ENCODE measurements at regions not wholly inside any gene's neighbourhood (a gene's known extent, or its start where the extent isn't known, plus 50 kb on each side); places are given as distances from the start of the nearest gene placed in this dataset.

- CTCF ChIA-PET (ENCODE audit: partially characterized antibody), result interaction anchor here (0.6 to 3.5 kb wide), 2 partner anchors 45 to 454 kb away, joined by 6 to 14 read pairs; no protein-coding TSS in a partner anchor
- Histone ChIP-seq H4K20me1 (replicated peaks in 1 of 2; ENCODE audit: control insufficient read depth in 1 of 2, insufficient read depth in 2 of 2, low read length in 2 of 2) (no peaks in the 10 kb centered on the region), H2BK15ac (ENCODE audit: low read length) (no peak overlapping the region), H3K23me2 (ENCODE audit: low read depth, low read length) (no peaks in the 10 kb centered on the region), H3K36me3 (ENCODE audit: control insufficient read depth in 2 of 4, insufficient read depth in 4 of 4, low read length in 3 of 4) (no peaks in the 10 kb centered on the region; a peak in 1 of 8 replicates), H2AFZ (ENCODE audit: low read length) (no peak overlapping the region), H4K5ac (ENCODE audit: insufficient read length, low read depth, low read length) (no peak overlapping the region), H2BK120ac (replicated peaks; ENCODE audit: low read depth, low read length) (no peak overlapping the region), H2BK12ac (ENCODE audit: low read depth, low read length) (no peak overlapping the region), H3K9me3 (ENCODE audit: insufficient read depth in 2 of 2, low read depth in 1 of 2, low read length in 1 of 2) (no peaks in the 10 kb centered on the region), H2BK20ac (ENCODE audit: low read length) (no peak overlapping the region), H2BK5ac (ENCODE audit: low read depth, low read length) (no peak overlapping the region), H3K27me3 (replicated peaks in 1 of 4; ENCODE audit: control insufficient read depth in 3 of 4, extremely low read depth in 1 of 4, insufficient read depth in 3 of 4, low read length in 3 of 4) (no peaks in the 10 kb centered on the region), H3K56ac (replicated peaks; ENCODE audit: insufficient read length, low read depth, low read length) (no peak overlapping the region), H3K14ac (ENCODE audit: insufficient read length) (no peak overlapping the region), H3K79me1 (ENCODE audit: low read depth, low read length) (no peaks in the 10 kb centered on the region), H3K9ac (replicated peaks in 1 of 4; ENCODE audit: extremely low read depth in 1 of 4, low read depth in 3 of 4, low read length in 3 of 4) (no peak overlapping the region), H3K23ac (ENCODE audit: insufficient read length) (no peak overlapping the region), H3K4ac (replicated peaks; ENCODE audit: insufficient read length, low read depth, low read length) (no peak overlapping the region), H3K4me3 (ENCODE audit: extremely low read depth in 1 of 4, insufficient read depth in 2 of 4, low read depth in 3 of 4, low read length in 4 of 4) (no peak overlapping the region), H4K91ac (replicated peaks; ENCODE audit: insufficient read length, low read length) (no peak overlapping the region), H3K27ac (ENCODE audit: low read depth, low read length) (no peak overlapping the region), H3K18ac (ENCODE audit: extremely low read depth, low read length) (no peak overlapping the region), H3K79me2 (ENCODE audit: control insufficient read depth in 1 of 2, insufficient read depth in 2 of 2, low read length in 2 of 2) (no peaks in the 10 kb centered on the region), H3K4me1 (replicated peaks in 1 of 4; ENCODE audit: control insufficient read depth in 3 of 4, insufficient read depth in 4 of 4, low read length in 3 of 4) (peaks cover 0 to 3% (median 1%) of the 10 kb centered on the region in 4 experiments; a peak in 3 of 7 replicates), H2AK5ac (ENCODE audit: low read depth, low read length) (no peak overlapping the region), H3K4me2 (ENCODE audit: insufficient read depth in 1 of 2, low read depth in 2 of 2, low read length in 2 of 2) (no peak overlapping the region), H4K8ac (ENCODE audit: extremely low read depth, insufficient read depth, low read length) (no peak overlapping the region)
- no peak for FAIRE-seq
- POLR2A ChIA-PET (ENCODE audit: partially characterized antibody), result interaction anchor here (0.6 kb wide), 1 partner anchor 72 kb away, joined by 3 read pairs; no protein-coding TSS in a partner anchor
- DNase-seq (ENCODE audit: low read depth in 1 of 2, low spot score in 2 of 2), result no peak
- 86% methylated on average over 5 of the region's 5 CpGs; no CpG with 5 or more reads in 1 of the 2 experiments for WGBS, 2 experiments (ENCODE audit: extremely low coverage in 1 of 2, insufficient coverage in 1 of 2, insufficient read length in 1 of 2, insufficient replicate concordance in 2 of 2, low coverage in 1 of 2, low lambda C conversion rate in 2 of 2, missing lambda C conversion rate in 1 of 2)
- no peak for TF ChIP-seq GABPA (IDR thresholded peaks at IDR 0.05; ENCODE audit: borderline replicate concordance, insufficient read depth, low read length)
- TF ChIP-seq SP4 (IDR thresholded peaks at IDR 0.05; ENCODE audit: low read length), result no peak
- TF ChIP-seq ASH2L (IDR thresholded peaks at IDR 0.05; ENCODE audit: low read length), result no peak
- no peak for TF ChIP-seq BRCA1 (IDR thresholded peaks at IDR 0.05; ENCODE audit: low read depth, low read length)
- TF ChIP-seq PHF8 (conservative IDR thresholded peaks at IDR 0.05; ENCODE audit: low read depth, low read length), result no peak
- TF ChIP-seq E2F6 (IDR thresholded peaks at IDR 0.05), result no peak
- no peak for TF ChIP-seq TCF12 (IDR thresholded peaks at IDR 0.05; ENCODE audit: low read depth, low read length)
- no peak for TF ChIP-seq KDM4A (IDR thresholded peaks at IDR 0.05; ENCODE audit: low read depth, low read length, severe bottlenecking)
- TF ChIP-seq SIRT6 (IDR thresholded peaks at IDR 0.05; ENCODE audit: low read length), result no peak
- no peak for TF ChIP-seq SIX5 (IDR thresholded peaks at IDR 0.05; ENCODE audit: low read depth, low read length)
- no peak for TF ChIP-seq NANOG (IDR thresholded peaks at IDR 0.05; ENCODE audit: insufficient read depth, low read depth, low read length, poor library complexity, severe bottlenecking)
- no peak for TF ChIP-seq USF2 (IDR thresholded peaks at IDR 0.05; ENCODE audit: low read length)
- TF ChIP-seq SIN3A (conservative IDR thresholded peaks at IDR 0.05 in 1 of 2, IDR thresholded peaks at IDR 0.05 in 1 of 2; ENCODE audit: low read depth in 1 of 2, low read length in 2 of 2), result no peak
Observed at GRCh38 chr5:57695179-57695578, 212.6 kb upstream of the ACTBL2 start.

Data from H1 (cell line).